A673 (cell line): ENCODE measurements at regions not wholly inside any gene's neighbourhood (a gene's known extent, or its start where the extent isn't known, plus 50 kb on each side); places are given as distances from the start of the nearest gene placed in this dataset.

Experiments
- EZH2 ChIP-seq: fragments of 200-600 bp; sonication (generic); IDR thresholded peaks from 2 replicates; pipeline ENCODE4 v1.6.1; 2017; ENCODE audit warnings: borderline replicate concordance, low read depth, mild to moderate bottlenecking, mixed read lengths, antibody characterized with exemption, low read length; ENCODE audit not compliant: poor library complexity, severe bottlenecking
- TF ChIP-seq, protein P1 (sequence below): fragments of 300-800, 200-600 bp; sonication (generic); conservative IDR thresholded peaks from 2 replicates; pipeline ENCODE4 v1.5.1; 2017; ENCODE audit warnings: low read depth, mild to moderate bottlenecking, antibody characterized with exemption, low read length, moderate library complexity, mixed read lengths

DNA sequence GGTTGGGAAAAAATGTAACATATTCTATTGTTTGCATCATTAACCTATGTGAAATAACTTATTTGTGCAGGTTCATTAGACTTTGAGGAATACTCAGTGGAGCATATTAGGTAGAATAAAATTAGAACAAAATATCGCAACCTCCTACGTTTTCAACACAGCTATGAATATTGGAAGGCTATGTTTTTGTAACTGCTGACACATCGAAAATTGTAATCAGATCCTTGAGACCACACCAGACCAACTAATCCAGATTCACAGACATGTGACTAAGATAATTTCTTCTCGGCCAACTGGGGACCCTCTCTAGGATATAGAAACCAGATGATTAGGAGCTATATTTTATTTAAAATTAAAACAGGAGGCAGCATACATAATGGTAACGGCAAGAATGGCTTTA lies 77.5 kb upstream of the VWC2 start:
- TF ChIP-seq, protein P1, sequence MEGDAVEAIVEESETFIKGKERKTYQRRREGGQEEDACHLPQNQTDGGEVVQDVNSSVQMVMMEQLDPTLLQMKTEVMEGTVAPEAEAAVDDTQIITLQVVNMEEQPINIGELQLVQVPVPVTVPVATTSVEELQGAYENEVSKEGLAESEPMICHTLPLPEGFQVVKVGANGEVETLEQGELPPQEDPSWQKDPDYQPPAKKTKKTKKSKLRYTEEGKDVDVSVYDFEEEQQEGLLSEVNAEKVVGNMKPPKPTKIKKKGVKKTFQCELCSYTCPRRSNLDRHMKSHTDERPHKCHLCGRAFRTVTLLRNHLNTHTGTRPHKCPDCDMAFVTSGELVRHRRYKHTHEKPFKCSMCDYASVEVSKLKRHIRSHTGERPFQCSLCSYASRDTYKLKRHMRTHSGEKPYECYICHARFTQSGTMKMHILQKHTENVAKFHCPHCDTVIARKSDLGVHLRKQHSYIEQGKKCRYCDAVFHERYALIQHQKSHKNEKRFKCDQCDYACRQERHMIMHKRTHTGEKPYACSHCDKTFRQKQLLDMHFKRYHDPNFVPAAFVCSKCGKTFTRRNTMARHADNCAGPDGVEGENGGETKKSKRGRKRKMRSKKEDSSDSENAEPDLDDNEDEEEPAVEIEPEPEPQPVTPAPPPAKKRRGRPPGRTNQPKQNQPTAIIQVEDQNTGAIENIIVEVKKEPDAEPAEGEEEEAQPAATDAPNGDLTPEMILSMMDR, result no peak
- no peak for TF ChIP-seq EZH2
